Progenitor cell of endocrine pancreas (in vitro differentiated cells): ENCODE measurements at regions not wholly inside any gene's neighbourhood (a gene's known extent, or its start where the extent isn't known, plus 50 kb on each side); places are given as distances from the start of the nearest gene placed in this dataset.

Source experiments
- DNase-seq: peaks from one replicate; pipeline ENCODE4 v3.0.0; 2021; ENCODE audit warnings: low spot score; ENCODE audit not compliant: unreplicated experiment
- H3K27ac Mint-ChIP-seq: 2 replicates; pipeline ENCODE4 v1.8.0; 2021; ENCODE audit warnings: mild to moderate bottlenecking, moderate library complexity, mixed read lengths
- H3K27me3 Mint-ChIP-seq: 2 replicates; pipeline ENCODE4 v1.8.0; 2021; ENCODE audit warnings: mixed read lengths
- H3K36me3 Mint-ChIP-seq: 2 replicates; pipeline ENCODE4 v1.8.0; 2022; ENCODE audit warnings: mixed read lengths; ENCODE audit not compliant: insufficient read depth
- H3K4me1 Mint-ChIP-seq: 2 replicates; pipeline ENCODE4 v1.8.0; 2021; ENCODE audit warnings: low read depth, mixed read lengths
- H3K4me3 Mint-ChIP-seq: 2 replicates; pipeline ENCODE4 v1.8.0; 2021; ENCODE audit warnings: low read depth, mild to moderate bottlenecking, moderate library complexity, mixed read lengths
- H3K9me3 Mint-ChIP-seq: 2 replicates; pipeline ENCODE4 v1.8.0; 2021; ENCODE audit warnings: low read depth, mixed read lengths
- TF ChIP-seq, protein P1 (sequence below): fragments of 200-600 bp; sonication (generic); IDR thresholded peaks from one replicate; pipeline ENCODE4 v1.5.0; 2021; ENCODE audit warnings: antibody characterized with exemption, mild to moderate bottlenecking; ENCODE audit not compliant: unreplicated experiment

DNA sequence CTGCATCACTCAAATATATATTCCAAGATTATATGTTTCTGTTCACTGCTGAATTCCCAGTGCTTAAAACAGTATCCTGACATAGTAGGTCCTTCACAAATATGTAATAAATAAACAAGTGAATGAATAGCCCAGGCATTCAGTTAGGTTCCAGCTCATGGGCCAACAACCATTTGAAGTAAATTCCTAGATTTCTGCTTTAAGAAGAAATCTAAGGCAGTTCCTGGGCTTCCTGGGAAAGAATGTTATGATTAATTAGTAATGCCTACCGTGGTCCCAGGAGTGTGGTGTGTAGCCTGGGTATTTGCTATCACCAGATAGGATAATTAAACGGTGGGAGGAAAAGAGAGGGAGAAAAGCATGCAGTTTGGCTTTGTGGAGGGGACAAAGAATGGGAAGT is 576.8 kb downstream of the SOX6 start:
- peaks cover 13% of the 10 kb centered on the region for H3K4me1 Mint-ChIP-seq

DNA sequence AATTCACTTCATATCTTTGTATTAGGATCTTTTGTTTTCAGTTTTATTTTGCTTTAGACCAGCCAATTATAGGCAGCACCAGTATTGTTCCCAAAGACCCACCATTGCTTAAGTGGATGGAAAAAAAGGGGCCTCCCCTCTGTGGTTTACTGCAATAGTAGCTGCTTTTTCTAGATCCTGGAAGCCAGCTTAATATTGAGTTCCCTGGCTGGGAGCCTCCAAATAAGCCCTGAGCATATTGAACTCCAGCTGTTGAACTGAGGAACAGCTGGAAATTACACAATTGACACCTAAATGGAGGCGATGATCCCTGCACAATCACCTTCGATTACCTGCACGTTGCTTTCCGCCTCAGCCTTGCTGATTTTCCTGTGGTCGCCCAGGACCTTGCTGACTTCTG is 576.0 kb downstream of the SOX6 start:
- Mint-ChIP-seq H3K4me3 (no peak overlapping the region), H3K9me3 (no peaks in the 10 kb centered on the region)
- TF ChIP-seq, protein P1, sequence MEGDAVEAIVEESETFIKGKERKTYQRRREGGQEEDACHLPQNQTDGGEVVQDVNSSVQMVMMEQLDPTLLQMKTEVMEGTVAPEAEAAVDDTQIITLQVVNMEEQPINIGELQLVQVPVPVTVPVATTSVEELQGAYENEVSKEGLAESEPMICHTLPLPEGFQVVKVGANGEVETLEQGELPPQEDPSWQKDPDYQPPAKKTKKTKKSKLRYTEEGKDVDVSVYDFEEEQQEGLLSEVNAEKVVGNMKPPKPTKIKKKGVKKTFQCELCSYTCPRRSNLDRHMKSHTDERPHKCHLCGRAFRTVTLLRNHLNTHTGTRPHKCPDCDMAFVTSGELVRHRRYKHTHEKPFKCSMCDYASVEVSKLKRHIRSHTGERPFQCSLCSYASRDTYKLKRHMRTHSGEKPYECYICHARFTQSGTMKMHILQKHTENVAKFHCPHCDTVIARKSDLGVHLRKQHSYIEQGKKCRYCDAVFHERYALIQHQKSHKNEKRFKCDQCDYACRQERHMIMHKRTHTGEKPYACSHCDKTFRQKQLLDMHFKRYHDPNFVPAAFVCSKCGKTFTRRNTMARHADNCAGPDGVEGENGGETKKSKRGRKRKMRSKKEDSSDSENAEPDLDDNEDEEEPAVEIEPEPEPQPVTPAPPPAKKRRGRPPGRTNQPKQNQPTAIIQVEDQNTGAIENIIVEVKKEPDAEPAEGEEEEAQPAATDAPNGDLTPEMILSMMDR: no peak

More for the DNA sequence above, 576.8 kb downstream of the SOX6 start:
- Mint-ChIP-seq H3K27ac (no peak overlapping the region), H3K36me3 (no peaks in the 10 kb centered on the region), H3K4me3 (no peak overlapping the region), H3K27me3 (peaks cover 8% of the 10 kb centered on the region), H3K9me3 (no peaks in the 10 kb centered on the region)
- TF ChIP-seq, protein P1: no peak
- no peak for DNase-seq

DNA sequence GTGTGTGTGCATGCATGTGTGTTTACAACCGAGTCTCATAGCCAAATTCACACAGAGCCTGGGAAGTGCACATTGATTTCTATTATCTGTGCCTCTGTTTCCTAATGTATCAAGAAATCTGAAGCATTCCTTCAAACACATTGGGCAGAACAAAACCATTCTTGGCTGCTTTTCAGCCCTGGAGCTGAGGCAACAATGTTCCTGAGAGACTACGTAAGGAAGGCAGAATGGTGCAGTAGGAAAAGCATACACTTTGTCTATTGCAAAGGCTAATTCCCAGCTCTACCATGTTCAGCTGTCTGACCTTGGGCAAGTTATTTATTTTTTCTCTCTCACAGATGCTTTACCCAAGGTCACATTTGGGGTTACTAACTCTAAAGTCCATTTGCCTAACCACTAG is 575.5 kb downstream of the SOX6 start:
- H3K4me1 Mint-ChIP-seq: peaks cover 7% of the 10 kb centered on the region
- TF ChIP-seq, protein P1: no peak
- no peak overlapping the region for H3K4me3 Mint-ChIP-seq
- DNase-seq: no peak
- H3K36me3 Mint-ChIP-seq: no peaks in the 10 kb centered on the region
- H3K27ac Mint-ChIP-seq: no peak overlapping the region
- H3K9me3 Mint-ChIP-seq: no peaks in the 10 kb centered on the region
- H3K27me3 Mint-ChIP-seq: peaks cover 2% of the 10 kb centered on the region

More for the DNA sequence above, 576.0 kb downstream of the SOX6 start:
- no peak overlapping the region for H3K27ac Mint-ChIP-seq
- H3K27me3 Mint-ChIP-seq: peaks cover 2% of the 10 kb centered on the region
- H3K4me1 Mint-ChIP-seq: peaks cover 7% of the 10 kb centered on the region
- H3K36me3 Mint-ChIP-seq: no peaks in the 10 kb centered on the region
- DNase-seq: no peak

DNA sequence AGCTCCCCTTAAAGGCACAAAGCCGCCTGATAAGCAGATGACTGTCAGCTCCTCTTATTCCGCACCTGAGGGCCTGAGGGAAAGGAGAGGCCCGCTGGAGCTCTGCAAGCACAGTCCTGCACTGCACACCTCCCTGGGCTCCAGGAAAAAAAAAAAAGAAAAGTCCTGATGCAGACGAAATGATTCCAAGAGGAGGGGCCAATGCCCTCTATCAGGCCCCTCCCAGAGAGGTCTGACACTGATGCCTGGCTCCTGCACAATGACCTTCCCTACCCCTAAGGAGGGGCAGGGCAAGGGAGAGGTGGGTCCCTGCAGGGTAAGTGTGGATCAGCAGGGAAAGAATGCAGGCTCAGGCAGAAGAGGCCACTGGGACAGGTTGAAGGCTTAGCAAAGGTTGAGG is 572.7 kb downstream of the SOX6 start:
- H3K4me1 Mint-ChIP-seq: peaks cover 7% of the 10 kb centered on the region
- DNase-seq: no peak
- TF ChIP-seq, protein P1: no peak
- H3K27ac Mint-ChIP-seq: no peak overlapping the region
- no peak overlapping the region for H3K4me3 Mint-ChIP-seq
- H3K36me3 Mint-ChIP-seq: no peaks in the 10 kb centered on the region
- H3K27me3 Mint-ChIP-seq: no peaks in the 10 kb centered on the region
- H3K9me3 Mint-ChIP-seq: no peaks in the 10 kb centered on the region

DNA sequence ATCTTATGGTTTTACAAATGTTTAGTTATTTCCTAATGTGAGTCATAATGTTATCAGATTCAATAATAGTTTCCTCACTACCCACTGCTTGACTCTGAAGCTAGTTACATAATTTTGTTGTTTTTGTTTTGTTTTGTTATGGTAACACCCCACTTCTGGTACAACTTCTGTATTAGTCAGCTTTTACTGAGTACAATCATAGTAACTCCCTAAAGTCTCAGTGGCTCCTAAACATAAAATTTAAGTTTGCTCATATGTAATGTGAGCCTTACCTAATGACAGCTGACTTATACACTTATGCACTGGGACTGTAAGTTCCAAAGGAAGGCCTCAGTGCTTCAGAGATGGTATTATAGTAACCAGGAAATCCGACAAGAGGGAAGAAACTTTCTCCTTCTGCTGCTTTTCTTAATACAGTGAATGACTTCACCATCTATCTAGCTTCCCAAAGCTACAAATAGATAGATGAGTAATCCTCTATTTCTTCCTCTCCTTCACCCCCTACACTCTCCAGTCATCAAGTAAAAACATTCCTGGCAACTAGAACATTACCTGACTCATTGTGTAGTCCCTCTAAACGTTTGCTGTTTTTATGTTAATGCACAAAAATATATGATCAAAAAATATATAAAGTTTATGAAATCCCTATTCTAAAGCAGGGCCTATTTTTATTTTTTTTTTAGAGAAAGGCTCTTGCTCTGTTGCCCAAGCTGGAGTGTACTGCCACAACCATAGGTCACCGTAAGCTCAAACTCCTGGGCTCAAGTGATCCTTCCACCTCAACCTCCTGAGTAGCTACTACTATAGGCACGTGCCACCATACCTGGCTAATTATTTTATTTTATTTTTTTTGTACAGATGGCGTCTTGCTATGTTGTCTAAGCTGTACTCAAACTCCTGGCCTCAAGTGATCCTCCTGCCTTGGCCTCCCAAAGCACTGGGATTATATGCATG is 563.0 kb downstream of the SOX6 start:
- DNase-seq: no peak
- no peaks in the 10 kb centered on the region for H3K27me3 Mint-ChIP-seq
- TF ChIP-seq, protein P1: no peak
- peaks cover 8% of the 10 kb centered on the region for H3K9me3 Mint-ChIP-seq
- H3K4me3 Mint-ChIP-seq: no peak overlapping the region
- no peaks in the 10 kb centered on the region for H3K36me3 Mint-ChIP-seq
- H3K27ac Mint-ChIP-seq: no peak overlapping the region
- peaks cover 3% of the 10 kb centered on the region for H3K4me1 Mint-ChIP-seq
